NCI-H187 treated with DMSO at 0.1 percent for 48 hours (cell line): ENCODE measurements at regions not wholly inside any gene's neighbourhood (a gene's known extent, or its start where the extent isn't known, plus 50 kb on each side); places are given as distances from the start of the nearest gene placed in this dataset.
A peak's percentile ranks its signal among the peaks of the same experiment; 100 is the strongest.

Experiments
- DNase-seq: peaks from one replicate; lab custom pipeline; 2025; lab: John Stamatoyannopoulos, UW

DNA sequence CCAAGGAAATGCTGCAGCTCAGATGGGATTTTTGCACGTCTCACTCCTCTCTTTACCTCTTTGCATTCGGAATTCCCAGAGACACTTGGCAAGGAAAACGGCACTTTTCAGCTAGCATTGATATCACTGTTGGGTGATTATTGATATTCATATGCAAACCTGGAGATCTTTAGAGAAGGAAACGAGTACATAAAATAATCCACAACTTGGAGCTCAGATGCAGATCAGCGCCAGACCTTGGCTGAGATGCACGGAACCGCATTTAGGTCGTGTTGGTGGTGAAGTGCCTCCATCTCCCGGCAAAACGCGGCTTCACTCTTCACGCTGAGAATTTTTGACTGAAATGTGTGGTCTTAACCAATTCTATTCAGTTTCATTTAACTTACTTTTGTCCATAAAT is 77.2 kb upstream of the ARHGEF7 start:
- DNase-seq = no peak

DNA sequence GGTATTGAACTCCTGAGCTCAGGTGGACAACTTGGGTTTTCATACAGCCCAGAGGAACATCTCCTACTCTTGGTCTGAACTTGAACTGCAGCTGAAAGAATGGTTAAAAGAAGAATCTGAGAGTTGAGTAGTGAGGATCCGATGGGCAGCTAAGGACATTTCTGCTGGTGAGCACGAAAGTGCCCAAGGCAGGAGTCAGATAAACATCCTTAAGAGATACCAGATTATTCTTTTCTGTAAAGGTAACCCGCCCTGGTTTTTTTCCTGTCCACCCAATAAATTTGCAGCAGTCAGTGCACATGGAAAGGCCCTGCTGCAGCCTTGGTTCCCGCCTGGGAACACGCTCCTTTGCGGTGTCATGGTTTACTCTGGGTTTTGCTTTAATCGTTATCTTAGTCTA is 78.4 kb upstream of the ARHGEF7 start:
- no peak for DNase-seq

DNA sequence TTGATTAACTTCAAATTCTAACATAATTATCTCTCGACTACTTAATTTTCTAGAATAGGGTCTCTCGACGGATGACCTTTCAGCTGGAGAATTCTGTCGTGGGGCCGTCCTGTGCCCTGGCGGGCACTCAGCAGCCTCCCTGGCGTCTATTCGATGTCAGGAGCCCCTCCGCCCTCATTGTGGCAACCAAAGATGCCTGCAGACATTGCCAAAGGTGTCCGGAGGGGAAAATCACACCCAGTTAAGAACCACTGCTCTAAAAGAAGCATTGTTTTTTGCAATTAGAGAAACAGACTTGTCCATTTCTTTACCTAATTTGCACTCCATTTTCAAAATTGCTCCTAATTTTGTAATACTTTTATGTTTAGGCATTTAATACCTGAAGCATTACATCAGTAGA is 79.2 kb upstream of the ARHGEF7 start:
- no peak for DNase-seq

DNA sequence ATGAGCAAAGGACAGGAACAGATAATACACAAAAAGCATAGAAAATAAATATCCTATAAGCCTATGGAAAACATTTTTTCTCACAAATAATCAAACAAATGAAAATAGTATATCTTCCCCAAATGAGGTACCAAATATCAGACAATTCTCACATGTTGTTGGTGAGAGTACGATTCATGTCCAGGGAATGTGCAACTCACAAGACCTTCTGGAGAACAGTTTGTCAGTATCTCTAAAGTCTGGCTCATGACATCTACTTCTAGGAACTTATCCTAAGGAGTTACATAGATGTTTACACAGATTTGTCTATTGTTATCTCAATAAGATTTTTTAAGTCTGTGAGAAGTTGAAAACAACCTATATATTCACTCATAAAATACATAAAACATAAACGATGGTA is 80.3 kb upstream of the ARHGEF7 start:
- no peak for DNase-seq

DNA sequence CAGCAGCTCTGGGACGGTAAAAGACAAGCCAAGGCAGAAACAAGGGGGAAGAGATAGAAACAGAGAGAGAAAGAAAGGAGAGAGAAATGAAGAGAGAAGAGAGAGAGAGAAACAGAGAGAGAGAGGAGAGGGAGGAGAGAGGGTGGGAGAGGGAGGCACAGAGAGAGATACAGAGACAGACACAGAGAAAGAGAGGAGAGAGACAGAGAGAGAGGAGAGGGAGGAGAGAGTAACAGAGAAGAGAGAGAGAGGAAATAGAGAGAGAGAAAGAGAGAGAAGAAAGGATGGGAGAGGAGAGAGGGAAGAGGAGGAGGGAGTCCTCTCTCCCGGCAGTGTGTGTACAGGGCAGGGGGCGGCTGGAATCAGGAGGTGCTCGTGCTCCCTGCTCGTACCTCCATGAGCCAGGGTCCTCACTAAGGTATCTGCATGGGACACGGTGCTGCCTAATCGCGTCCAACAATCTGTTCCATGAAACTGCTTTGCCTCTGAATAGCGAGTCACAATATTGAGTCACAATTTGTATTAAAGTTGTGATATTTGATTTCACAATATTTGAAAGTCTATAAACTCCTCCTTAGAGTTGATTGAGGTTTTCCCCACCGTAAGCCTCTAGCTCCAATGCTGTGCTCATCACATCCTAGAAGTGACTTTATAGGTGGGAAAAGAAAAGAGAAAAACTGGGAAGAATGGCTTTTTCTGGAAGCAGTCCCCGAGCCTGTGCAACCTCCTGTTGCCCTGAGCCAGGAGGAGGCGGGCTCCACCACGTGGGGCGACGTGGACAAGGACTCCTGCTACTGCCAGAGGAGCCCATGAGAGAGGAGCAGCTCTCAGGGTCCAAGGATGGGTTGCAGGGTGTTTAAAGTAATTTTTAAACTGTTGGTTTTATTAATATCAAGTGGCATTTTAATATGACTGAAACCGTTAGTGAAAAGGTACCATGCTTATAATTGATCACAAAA is 81.7 kb upstream of the ARHGEF7 start:
- DNase-seq = no peak

DNA sequence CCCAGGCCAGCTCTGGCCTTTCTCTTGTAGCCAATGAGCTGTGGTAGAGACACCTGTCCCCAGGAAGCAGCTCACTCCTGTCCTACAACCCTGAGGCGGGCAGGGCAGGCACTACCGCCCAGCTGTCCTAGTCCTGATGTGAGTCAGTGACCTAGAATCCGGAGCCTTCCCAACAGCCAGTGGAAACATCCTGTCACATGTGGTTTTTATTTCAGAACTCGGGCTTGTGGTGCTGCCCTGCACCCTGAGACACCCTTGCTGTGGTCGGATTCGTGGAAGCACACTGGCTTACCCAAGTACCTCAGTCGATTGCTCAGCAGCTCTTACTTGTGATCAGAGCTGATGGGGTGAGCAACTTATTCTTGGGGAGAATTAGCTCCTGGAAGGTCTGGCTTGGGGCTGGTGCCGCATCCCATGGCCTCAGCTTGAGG is 83.6 kb upstream of the ARHGEF7 start:
- no peak for DNase-seq

DNA sequence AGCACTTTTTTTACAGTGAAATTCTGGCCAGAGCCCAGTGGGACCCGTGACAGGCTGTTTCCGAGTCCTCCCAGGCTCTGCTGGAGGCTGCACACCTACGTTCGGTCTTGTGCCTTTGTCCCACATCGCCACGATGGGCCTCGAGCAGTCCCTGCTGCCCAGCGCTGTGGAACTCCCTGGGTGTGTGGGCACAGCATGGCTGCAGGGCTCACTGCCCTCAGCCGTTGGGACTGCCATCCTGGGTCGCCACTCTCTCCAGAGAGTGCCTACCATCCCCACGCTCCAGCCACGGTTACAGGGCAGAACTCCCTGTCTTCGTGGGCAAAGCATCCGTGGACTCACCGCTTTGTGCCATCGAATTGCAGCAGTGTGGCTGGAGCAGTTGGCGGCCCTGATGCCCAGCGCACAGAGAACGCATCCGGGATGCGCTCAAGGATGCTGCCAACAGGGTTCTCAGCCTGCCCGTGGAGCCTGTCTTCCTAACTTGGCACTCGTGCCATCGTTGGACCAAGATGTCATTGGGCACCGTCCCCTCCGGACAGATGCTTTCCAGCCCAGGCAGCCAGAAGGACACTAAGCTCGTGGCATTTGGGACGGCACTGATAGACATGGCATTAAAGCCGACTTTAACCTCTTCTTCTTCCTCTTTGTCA is 85.0 kb upstream of the ARHGEF7 start:
- no peak for DNase-seq

DNA sequence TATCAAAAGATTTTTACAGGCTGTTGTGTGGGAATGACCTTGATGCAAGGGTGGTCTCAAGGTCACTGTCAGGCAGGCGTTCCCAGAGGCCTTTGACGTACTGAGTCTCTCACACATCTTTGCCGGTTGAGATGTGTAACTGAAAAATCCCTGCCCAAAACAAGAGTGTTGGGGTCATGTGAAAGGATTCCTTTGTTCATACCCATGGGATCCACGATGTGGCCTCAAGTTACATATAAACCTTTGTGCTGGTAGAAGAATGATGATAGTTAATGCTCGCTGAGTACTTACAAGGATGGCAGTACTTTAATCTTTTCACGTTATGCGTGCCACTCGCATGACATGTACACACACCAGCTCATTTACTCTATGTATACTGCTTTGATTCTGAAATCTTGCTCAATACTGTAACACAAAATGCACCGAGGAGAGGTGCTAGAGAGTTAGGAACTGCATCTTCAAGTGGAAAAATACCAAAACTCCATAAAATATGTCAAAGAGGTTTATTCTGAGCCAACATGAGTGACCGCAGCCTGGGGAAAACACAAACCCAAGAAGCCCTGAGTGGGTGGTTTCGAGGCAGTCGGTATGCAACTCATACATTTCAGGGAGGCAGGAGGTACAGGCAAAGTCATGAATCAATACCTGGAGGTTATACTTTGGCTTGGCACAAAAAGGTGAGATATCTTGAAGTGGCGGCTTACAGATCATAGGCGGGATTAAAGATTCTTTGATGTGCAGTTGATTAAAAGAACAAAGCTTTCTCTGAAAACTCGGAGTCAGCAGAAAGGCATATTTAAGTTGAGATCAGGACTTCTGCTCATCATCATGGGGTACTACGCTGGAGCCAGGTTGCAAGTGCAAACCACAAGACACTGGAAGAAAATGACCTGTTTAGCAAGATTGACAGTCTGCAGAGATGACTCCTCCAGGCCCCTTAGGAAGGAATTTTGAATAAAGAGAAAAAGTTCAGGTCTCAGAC is 87.4 kb upstream of the ARHGEF7 start:
- DNase-seq = peak; percentile 44

DNA sequence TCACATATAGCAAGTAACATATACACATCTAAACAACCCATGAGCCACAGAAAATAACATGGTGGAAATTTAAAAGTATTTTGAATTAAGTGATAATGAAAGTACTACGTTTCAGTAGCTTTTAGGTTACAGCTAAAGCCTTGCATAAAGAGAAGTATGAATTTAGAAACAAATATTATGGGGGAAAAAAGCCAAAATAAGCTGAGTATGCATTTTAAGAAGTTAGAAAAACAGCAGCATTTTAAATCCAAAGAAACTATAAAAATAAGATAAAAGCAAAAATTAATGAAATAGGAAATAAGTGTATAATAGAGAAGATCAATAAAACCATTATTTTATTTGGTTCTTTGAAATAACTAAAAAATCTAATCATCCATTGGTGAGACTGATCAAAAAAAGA is 89.8 kb upstream of the ARHGEF7 start:
- DNase-seq = no peak

DNA sequence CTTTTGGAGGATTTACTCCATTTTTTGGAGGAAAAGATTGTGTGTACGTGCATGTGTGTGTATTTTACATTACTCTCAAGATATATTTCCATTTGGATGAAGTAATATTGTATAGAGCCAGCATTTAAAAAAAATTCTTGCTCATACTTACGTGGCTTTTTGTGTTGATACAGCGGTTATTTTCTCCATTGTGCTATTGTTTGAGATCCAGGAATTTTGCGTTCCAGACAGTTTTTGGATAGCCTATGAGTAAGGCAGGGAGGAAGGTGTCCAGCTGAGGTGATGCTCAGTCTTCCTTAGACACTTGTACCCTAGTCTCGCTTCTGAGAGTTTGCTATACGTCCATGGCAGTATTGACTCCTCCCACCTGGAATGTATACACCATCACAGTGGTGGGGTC is 92.2 kb upstream of the ARHGEF7 start:
- no peak for DNase-seq

DNA sequence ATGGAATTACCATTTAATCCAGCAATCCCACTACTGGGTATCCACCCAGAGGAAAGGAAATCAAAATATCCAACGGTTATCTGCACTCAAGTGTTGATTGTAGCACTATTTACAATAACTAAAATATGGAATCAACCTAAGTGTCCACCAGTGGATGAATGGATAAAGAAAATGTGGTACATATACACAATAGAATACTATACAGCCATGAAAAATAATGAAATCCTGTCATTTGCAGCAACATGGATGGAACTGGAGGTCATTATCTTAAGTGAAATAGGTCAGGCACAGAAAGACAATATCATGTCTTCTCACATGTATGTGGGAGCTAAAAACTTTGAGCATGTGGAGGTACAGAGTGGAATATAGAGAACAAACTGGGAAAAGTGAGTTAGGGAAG is 92.9 kb upstream of the ARHGEF7 start:
- DNase-seq = no peak

DNA sequence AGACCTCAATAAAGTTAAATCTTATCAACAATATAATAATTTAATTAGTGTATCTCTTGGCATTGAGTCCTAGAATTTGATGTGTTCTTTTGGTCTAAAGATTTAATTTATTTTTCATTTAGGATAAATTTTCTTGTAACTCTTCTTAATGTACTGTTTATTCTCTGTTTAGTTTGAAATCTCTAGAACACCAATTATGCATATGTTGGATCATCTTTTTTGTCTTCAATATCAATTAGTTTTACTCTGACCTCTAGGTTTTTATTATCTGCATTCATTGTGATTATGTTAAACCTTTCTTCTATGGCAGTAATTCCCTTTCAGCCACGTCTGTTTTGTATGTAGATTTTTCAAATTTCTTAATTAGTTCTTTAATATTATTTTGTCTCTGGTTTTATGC is 93.8 kb upstream of the ARHGEF7 start:
- no peak for DNase-seq

DNA sequence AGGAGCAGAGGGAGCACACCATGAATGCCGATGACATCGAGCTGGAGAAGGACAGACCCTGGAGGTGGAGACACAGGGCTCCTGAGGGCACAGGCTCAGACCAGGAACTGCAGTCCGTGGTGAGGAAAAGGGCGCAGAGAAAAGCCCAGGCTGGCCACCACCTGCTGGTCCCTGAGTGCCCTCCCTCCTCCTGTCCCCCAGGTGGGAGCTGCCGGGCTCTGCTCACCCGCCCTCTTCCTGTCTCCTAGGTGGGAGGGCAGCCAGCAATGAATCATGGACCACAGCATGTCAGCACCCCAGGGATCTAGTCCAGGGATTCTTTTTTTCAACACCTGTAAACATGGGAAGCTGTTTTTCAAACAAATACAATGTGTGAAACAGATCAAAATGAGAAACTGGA is 94.6 kb upstream of the ARHGEF7 start:
- DNase-seq = no peak

DNA sequence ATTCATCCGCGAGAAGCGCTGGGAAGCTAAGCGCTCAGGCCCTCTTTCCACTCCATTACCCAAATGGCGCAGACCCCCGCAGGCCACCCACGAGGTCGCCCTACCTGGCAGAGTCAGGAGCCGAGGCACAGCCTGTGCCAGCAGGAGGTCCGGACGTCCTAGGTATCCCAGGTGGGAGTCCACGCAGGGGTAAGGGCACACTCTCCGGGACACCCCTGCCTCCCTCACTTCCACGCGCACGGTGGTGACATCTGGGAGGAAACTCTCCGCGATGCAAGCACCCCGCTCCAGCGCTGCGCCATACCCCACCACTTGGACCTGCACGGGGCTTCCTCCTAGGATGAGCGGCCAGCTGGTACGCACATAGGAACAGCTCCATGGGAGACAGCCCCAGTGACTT is 95.1 kb upstream of the ARHGEF7 start:
- DNase-seq = no peak

DNA sequence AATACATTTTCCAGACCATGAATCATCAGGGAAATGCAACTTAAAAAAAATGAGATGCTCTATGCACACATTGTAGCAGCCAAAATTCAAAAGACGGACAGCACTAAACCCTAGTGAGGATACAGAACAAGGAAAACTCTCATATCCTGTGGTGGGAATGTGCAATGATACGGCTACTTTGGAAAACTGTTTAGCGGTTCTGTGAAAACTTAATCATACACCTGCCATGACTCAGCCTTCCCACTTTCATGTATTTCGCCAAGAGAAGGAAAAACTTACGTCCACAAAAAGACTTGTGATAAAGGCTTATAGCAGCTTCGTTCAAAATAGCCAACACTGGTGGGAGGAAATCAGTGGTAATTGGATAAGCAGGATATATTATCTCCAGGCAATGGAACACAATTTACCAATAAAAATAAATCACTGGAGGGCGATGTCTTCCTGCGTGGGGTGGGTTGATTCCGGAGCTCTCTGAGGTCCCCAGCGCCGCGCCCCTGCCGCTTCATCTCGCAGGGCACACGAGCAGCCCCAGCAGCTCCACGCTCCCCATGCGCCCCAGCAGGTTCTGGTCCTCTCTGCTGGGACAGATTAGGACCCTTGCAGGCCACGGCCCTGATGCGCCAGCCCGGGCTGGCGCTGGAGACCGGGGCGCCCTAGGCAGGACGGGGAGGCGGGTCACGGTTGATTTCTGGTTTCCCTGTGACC is 97.2 kb upstream of the ARHGEF7 start:
- no peak for DNase-seq

DNA sequence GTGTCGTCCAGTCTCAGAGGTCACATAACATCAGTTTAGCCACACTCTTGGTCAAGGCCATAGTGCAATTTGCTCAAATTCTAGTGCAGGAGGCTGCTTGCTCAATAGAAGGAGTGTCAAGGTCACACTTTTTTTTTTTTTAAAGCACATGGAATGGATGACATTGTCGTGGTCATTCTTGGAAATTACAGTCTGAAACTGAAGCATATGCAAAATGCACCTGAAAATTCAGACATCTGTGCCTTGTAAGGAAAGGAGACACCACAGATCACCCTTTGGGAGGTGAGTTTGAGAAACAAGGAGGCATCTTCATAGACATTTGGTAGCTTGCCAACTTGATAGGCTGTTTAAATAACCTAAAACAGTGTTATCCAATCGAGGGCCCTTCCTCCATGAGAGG is 98.3 kb upstream of the ANKRD10 start:
- DNase-seq = no peak

DNA sequence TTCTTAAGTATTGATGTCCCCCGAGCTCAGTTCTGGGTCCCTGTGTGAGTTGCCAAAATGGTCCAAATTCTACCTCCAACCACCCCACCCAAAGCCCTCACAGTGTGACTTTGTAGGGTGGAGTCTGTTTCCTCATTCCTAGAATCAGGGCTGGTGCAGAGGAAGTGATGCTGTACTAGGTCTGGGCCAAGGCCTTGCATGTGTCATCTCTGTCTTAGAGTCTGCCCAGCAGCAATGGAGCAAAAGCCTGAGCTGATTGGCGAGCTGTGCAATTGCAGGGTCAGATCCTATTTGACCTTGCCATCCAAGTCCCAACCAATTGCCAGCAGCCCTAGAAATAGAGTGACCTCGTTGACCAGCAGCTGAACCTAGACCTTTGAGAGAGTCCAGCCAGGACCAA is 97.0 kb upstream of the ANKRD10 start:
- DNase-seq = no peak

DNA sequence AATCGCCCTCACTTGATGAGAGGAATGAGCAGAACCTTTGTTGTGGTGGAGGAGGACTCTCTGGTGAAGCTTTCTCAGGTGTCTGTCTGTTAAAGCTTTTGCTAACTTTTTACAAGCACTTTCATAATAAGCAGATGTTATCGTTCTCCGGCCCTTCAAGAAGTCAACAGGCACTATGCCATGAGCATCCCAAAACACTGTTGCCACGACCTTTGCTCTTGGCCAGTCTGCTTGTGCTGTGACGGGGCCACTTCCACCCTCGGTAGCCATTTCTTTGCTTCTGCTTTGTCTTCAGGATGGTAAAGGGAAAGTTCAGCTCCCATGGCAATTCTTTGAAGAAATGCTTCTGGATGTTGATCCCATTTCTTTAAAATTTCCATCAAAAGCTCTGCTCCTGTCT is 93.5 kb upstream of the ANKRD10 start:
- DNase-seq = no peak

DNA sequence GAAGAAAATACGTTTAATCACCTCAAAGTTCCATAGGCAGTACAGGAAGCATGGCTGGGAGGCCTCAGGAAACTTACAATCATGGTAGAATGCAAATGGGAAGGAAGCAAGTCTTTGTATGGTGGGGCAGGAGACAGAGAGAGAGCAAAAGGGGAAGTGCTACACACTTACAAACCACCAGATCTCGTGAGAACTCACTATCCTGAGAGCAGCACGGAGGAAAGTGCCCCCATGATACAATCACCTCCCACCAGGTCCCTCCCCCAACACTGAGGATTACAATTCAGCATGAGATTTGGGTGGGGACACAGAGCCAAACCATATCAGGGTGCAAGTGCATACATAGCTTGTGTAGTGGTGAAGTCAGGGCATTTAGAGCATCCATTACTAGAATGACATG is 92.3 kb upstream of the ANKRD10 start:
- DNase-seq = no peak

DNA sequence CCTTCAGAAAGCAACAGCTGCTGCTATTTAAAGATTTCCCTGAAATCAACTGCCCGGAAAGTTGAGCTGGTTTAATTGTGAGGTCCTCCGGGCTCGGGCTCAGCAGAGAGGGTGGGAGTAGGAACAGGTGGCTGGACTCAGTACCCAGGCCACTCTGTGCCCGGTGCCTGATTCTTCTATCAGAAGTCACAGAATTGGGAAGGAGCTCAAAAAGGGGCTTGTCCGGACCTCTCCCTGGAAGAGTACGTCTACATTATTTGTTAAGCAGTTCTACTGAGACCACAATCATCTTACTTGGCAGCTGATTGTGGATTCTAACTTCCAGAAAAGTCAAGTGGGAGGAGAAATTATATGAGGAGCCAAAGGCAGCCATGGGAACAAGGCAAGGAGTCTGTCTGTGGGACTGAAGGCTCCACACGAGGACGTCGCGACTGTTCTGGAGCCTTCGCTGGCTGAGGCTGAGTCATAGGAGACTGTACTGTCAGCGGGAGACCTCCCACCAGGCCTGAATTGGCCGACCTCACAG is 91.7 kb upstream of the ANKRD10 start:
- DNase-seq = no peak

DNA sequence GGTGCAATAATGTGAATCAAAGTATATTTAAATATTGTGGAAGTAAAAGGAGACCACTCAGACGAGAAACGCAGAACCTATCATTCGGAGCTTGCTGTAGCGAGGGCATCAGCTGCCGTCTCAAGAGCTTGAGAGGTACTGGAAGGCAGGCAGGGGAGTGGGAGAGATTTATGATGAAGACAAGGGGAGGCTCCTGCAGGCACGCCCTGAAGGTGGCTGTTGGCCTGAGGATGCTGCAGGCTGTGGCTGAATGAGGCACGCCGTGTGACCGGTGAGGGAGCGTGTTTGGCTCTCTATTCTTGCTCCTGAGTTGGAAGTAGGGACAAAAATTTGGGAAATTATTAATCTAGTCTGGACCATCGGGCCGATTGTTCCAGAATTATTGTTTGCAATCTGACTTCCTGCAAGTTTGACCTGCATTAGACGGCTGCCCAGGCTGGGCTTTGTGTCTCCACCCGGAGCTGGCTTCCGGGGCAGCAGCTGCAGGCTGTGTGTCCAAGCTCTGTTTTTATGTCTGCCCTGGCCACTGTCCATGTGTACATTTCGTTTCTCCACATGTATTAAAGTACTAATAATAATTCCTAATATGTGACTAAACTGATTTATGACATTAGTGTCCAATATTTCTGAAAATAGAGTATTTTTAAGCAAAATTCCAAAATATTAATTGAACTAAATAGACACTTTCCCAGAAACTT is 91.1 kb upstream of the ANKRD10 start:
- DNase-seq = peak; percentile 41
